Loucy (cell line): ENCODE measurements at regions not wholly inside any gene's neighbourhood (a gene's known extent, or its start where the extent isn't known, plus 50 kb on each side); places are given as distances from the start of the nearest gene placed in this dataset.

Source experiments
- CTCF ChIP-seq: fragments of 200-600 bp; sonication (generic); conservative IDR thresholded peaks from 2 replicates; pipeline ENCODE4 v1.5.1; 2014; ENCODE audit warnings: mild to moderate bottlenecking, antibody characterized with exemption, low read length
- EZH2phosphoT487 ChIP-seq: fragments of 200-600 bp; IDR thresholded peaks from 2 replicates; pipeline ENCODE4 v1.6.1; 2018; ENCODE audit warnings: antibody characterized with exemption, mild to moderate bottlenecking, moderate library complexity, borderline replicate concordance

GRCh38 chr4:14668296-14668695, 334.0 kb upstream of the CPEB2 start:
- no peak for TF ChIP-seq CTCF
- no peak for TF ChIP-seq EZH2phosphoT487
